ENCODE measurements at regions not wholly inside any gene's neighbourhood (a gene's known extent, or its start where the extent isn't known, plus 50 kb on each side); places are given as distances from the start of the nearest gene placed in this dataset.
"Not testable (repeated sequence)": the region's sequence is repeated elsewhere in the genome, so short reads cannot be mapped to it uniquely, and the experiment has no call there.

GRCh38 chr7:96824686-96825085, 115.0 kb upstream of the SEM1 start:
- Histone ChIP-seq H3K4me3 (no peak overlapping the region), H3K9me3 (ENCODE audit: low read depth) (no peaks in the 10 kb centered on the region), H3K27me3 (no peaks in the 10 kb centered on the region), H3K36me3 (replicated peaks; ENCODE audit: insufficient read depth, low read depth) (no peaks in the 10 kb centered on the region), H3K79me2 (no peaks in the 10 kb centered on the region), H3K4me2 (no peak overlapping the region), H3K27ac (no peak overlapping the region), H3K9me2 (replicated peaks; ENCODE audit: insufficient read depth) (no peaks in the 10 kb centered on the region), H4K20me1 (ENCODE audit: insufficient read depth, poor library complexity, severe bottlenecking) (no peaks in the 10 kb centered on the region), H3K4me1 (ENCODE audit: insufficient read depth) (no peaks in the 10 kb centered on the region), H2AFZ (no peak overlapping the region)
- no peak for TF ChIP-seq EZH2 (IDR thresholded peaks at IDR 0.05; ENCODE audit: borderline replicate concordance)
- TF ChIP-seq EZH2phosphoT487 (IDR thresholded peaks at IDR 0.05; ENCODE audit: low read depth, severe bottlenecking, unreplicated experiment) = no peak
- no peak for TF ChIP-seq CTCF (IDR thresholded peaks at IDR 0.05; ENCODE audit: poor library complexity)
- 83% methylated on average over 1 of the region's 1 CpG for WGBS (ENCODE audit: low lambda C conversion rate, missing lambda C conversion rate)
- DNase-seq (ENCODE audit: low spot score) = no peak

- no peaks in the 10 kb centered on the region for H3K9me3 ChIP-seq (ENCODE audit: low read depth)
- no peak overlapping the region for H3K4me2 ChIP-seq
- H3K4me3 ChIP-seq = no peak overlapping the region
- H3K9me2 ChIP-seq (replicated peaks; ENCODE audit: insufficient read depth) = no peaks in the 10 kb centered on the region
- no peak overlapping the region for H2AFZ ChIP-seq
- TF ChIP-seq EZH2phosphoT487 (IDR thresholded peaks at IDR 0.05; ENCODE audit: low read depth, severe bottlenecking, unreplicated experiment) = no peak
- TF ChIP-seq EZH2 (IDR thresholded peaks at IDR 0.05; ENCODE audit: borderline replicate concordance) = no peak
- no peak for TF ChIP-seq CTCF (IDR thresholded peaks at IDR 0.05; ENCODE audit: poor library complexity)
- H3K36me3 ChIP-seq (replicated peaks; ENCODE audit: insufficient read depth, low read depth) = no peaks in the 10 kb centered on the region
- no peaks in the 10 kb centered on the region for H4K20me1 ChIP-seq (ENCODE audit: insufficient read depth, poor library complexity, severe bottlenecking)
- no peaks in the 10 kb centered on the region for H3K79me2 ChIP-seq
- no peaks in the 10 kb centered on the region for H3K4me1 ChIP-seq (ENCODE audit: insufficient read depth)
- WGBS (ENCODE audit: low lambda C conversion rate, missing lambda C conversion rate) = 86% methylated on average over 2 of the region's 2 CpGs
- no peaks in the 10 kb centered on the region for H3K27me3 ChIP-seq
- H3K27ac ChIP-seq = no peak overlapping the region
- DNase-seq (ENCODE audit: low spot score) = no peak
These were observed 115.6 kb upstream of the SEM1 start for GRCh38 chr7:96825285-96825684.

GRCh38 chr7:96826089-96826488, 116.4 kb upstream of the SEM1 start:
- no peak for DNase-seq (ENCODE audit: low spot score)
- H3K4me2 ChIP-seq = no peak overlapping the region
- no peaks in the 10 kb centered on the region for H3K4me1 ChIP-seq (ENCODE audit: insufficient read depth)
- no peak overlapping the region for H2AFZ ChIP-seq
- TF ChIP-seq CTCF (IDR thresholded peaks at IDR 0.05; ENCODE audit: poor library complexity) = no peak
- no peak for TF ChIP-seq EZH2phosphoT487 (IDR thresholded peaks at IDR 0.05; ENCODE audit: low read depth, severe bottlenecking, unreplicated experiment)
- TF ChIP-seq EZH2 (IDR thresholded peaks at IDR 0.05; ENCODE audit: borderline replicate concordance) = no peak
- no peak overlapping the region for H3K27ac ChIP-seq
- no peaks in the 10 kb centered on the region for H3K9me3 ChIP-seq (ENCODE audit: low read depth)
- no peaks in the 10 kb centered on the region for H3K79me2 ChIP-seq
- H3K4me3 ChIP-seq = no peak overlapping the region
- H3K9me2 ChIP-seq (replicated peaks; ENCODE audit: insufficient read depth) = no peaks in the 10 kb centered on the region
- H3K27me3 ChIP-seq = no peaks in the 10 kb centered on the region
- WGBS (ENCODE audit: low lambda C conversion rate, missing lambda C conversion rate) = 81% methylated on average over 1 of the region's 1 CpG
- no peaks in the 10 kb centered on the region for H4K20me1 ChIP-seq (ENCODE audit: insufficient read depth, poor library complexity, severe bottlenecking)
- no peaks in the 10 kb centered on the region for H3K36me3 ChIP-seq (replicated peaks; ENCODE audit: insufficient read depth, low read depth)

GRCh38 chr7:96827701-96828100, 118.1 kb upstream of the SEM1 start:
- no peaks in the 10 kb centered on the region for H3K36me3 ChIP-seq (replicated peaks; ENCODE audit: insufficient read depth, low read depth)
- no peak overlapping the region for H2AFZ ChIP-seq
- no peaks in the 10 kb centered on the region for H3K27me3 ChIP-seq
- WGBS (ENCODE audit: low lambda C conversion rate, missing lambda C conversion rate) = 86% methylated on average over 6 of the region's 6 CpGs
- no peaks in the 10 kb centered on the region for H3K4me1 ChIP-seq (ENCODE audit: insufficient read depth)
- no peak overlapping the region for H3K27ac ChIP-seq
- H3K79me2 ChIP-seq = no peaks in the 10 kb centered on the region
- TF ChIP-seq EZH2phosphoT487 (IDR thresholded peaks at IDR 0.05; ENCODE audit: low read depth, severe bottlenecking, unreplicated experiment) = no peak
- no peak for TF ChIP-seq CTCF (IDR thresholded peaks at IDR 0.05; ENCODE audit: poor library complexity)
- no peak for TF ChIP-seq EZH2 (IDR thresholded peaks at IDR 0.05; ENCODE audit: borderline replicate concordance)
- no peak overlapping the region for H3K4me3 ChIP-seq
- no peak for DNase-seq (ENCODE audit: low spot score)
- no peaks in the 10 kb centered on the region for H3K9me2 ChIP-seq (replicated peaks; ENCODE audit: insufficient read depth)
- H3K4me2 ChIP-seq = no peak overlapping the region
- H3K9me3 ChIP-seq (ENCODE audit: low read depth) = no peaks in the 10 kb centered on the region
- no peaks in the 10 kb centered on the region for H4K20me1 ChIP-seq (ENCODE audit: insufficient read depth, poor library complexity, severe bottlenecking)

- H3K4me3 ChIP-seq; H4K20me1 ChIP-seq (ENCODE audit: insufficient read depth, poor library complexity, severe bottlenecking); DNase-seq (ENCODE audit: low spot score); H3K79me2 ChIP-seq; H3K9me3 ChIP-seq (ENCODE audit: low read depth); H3K9me2 ChIP-seq (replicated peaks; ENCODE audit: insufficient read depth); H3K36me3 ChIP-seq (replicated peaks; ENCODE audit: insufficient read depth, low read depth); H3K4me1 ChIP-seq (ENCODE audit: insufficient read depth); H3K27ac ChIP-seq; H3K4me2 ChIP-seq; H2AFZ ChIP-seq; H3K27me3 ChIP-seq: not testable (repeated sequence)
- WGBS (ENCODE audit: low lambda C conversion rate, missing lambda C conversion rate) = 75% methylated on average over 4 of the region's 4 CpGs
These were observed 119.5 kb upstream of the SEM1 start for GRCh38 chr7:96829121-96829520.

Data from hepatocyte (in vitro differentiated cells).